ENCODE measurements at regions not wholly inside any gene's neighbourhood (a gene's known extent, or its start where the extent isn't known, plus 50 kb on each side); places are given as distances from the start of the nearest gene placed in this dataset.
A peak's percentile ranks its signal among the peaks of the same experiment; 100 is the strongest.

GRCh38 chr7:45240926-45241325 lies 83.3 kb downstream of the RAMP3 start:
- H3K27me3 ChIP-seq (ENCODE audit: control insufficient read depth, extremely low read depth, insufficient read depth, low read length) = peaks cover 2% of the 10 kb centered on the region
- H4K20me1 ChIP-seq (ENCODE audit: control insufficient read depth, extremely low read depth, insufficient read depth, low read length) = no peaks in the 10 kb centered on the region
- dilution Hi-C loops (cut with MboI; ENCODE audit: extremely low pct_ligation_motif_present, low sequenced_read_pairs) = no loop called here
- H2AFZ ChIP-seq (ENCODE audit: control insufficient read depth, low read length) = no peak overlapping the region
- DNase-seq (ENCODE audit: low read depth, low spot score) (no peak), FAIRE-seq (no peak)
- no peaks in the 10 kb centered on the region for H3K79me2 ChIP-seq (ENCODE audit: control insufficient read depth, insufficient read depth, low read length)
- peaks cover 39% of the 10 kb centered on the region for H3K4me1 ChIP-seq (ENCODE audit: control insufficient read depth, extremely low read depth, insufficient read depth, low read length)
- peak overlapping the region; percentile 26 for H3K4me2 ChIP-seq (ENCODE audit: control insufficient read depth, extremely low read depth, insufficient read depth, low read depth, low read length)
- no peaks in the 10 kb centered on the region for H3K9me3 ChIP-seq (ENCODE audit: control insufficient read depth, low read depth, low read length)
- no peak overlapping the region for H3K4me3 ChIP-seq (ENCODE audit: control insufficient read depth in 2 of 3, extremely low read depth in 1 of 3, insufficient read depth in 2 of 3, low read depth in 1 of 3, low read length in 3 of 3)
- no peak overlapping the region for H3K27ac ChIP-seq (ENCODE audit: control insufficient read depth, insufficient read depth, low read length)
- TF ChIP-seq CTCF (optimal IDR thresholded peaks at IDR 0.05 in 1 of 3, IDR thresholded peaks at IDR 0.05 in 1 of 3, conservative IDR thresholded peaks at IDR 0.05 in 1 of 3; ENCODE audit: extremely low read depth in 1 of 3, insufficient read depth in 2 of 3, low read length in 3 of 3) = no peak
- no peak for TF ChIP-seq EZH2 (IDR thresholded peaks at IDR 0.05; ENCODE audit: low read length)
- H3K36me3 ChIP-seq (ENCODE audit: control insufficient read depth in 2 of 2, extremely low read depth in 1 of 2, insufficient read depth in 2 of 2, low read length in 2 of 2) = no peaks in the 10 kb centered on the region
- no peaks in the 10 kb centered on the region for H3K9me1 ChIP-seq (ENCODE audit: control insufficient read depth, extremely low read depth, insufficient read depth, low read length)
- no peak overlapping the region for H3K9ac ChIP-seq (ENCODE audit: control insufficient read depth, extremely low read depth, insufficient read depth, low read length)

- Histone ChIP-seq H3K4me1 (ENCODE audit: control insufficient read depth, extremely low read depth, insufficient read depth, low read length) (peaks cover 39% of the 10 kb centered on the region), H3K27me3 (ENCODE audit: control insufficient read depth, extremely low read depth, insufficient read depth, low read length) (peaks cover 3% of the 10 kb centered on the region), H3K9me3 (ENCODE audit: control insufficient read depth, low read depth, low read length) (no peaks in the 10 kb centered on the region), H3K4me2 (ENCODE audit: control insufficient read depth, extremely low read depth, insufficient read depth, low read depth, low read length) (peak overlapping the region; percentile 26), H4K20me1 (ENCODE audit: control insufficient read depth, extremely low read depth, insufficient read depth, low read length) (no peaks in the 10 kb centered on the region), H3K9me1 (ENCODE audit: control insufficient read depth, extremely low read depth, insufficient read depth, low read length) (no peaks in the 10 kb centered on the region), H3K9ac (ENCODE audit: control insufficient read depth, extremely low read depth, insufficient read depth, low read length) (no peak overlapping the region), H3K36me3 (ENCODE audit: control insufficient read depth in 2 of 2, extremely low read depth in 1 of 2, insufficient read depth in 2 of 2, low read length in 2 of 2) (no peaks in the 10 kb centered on the region), H3K79me2 (ENCODE audit: control insufficient read depth, insufficient read depth, low read length) (no peaks in the 10 kb centered on the region), H2AFZ (ENCODE audit: control insufficient read depth, low read length) (no peak overlapping the region), H3K27ac (ENCODE audit: control insufficient read depth, insufficient read depth, low read length) (no peak overlapping the region), H3K4me3 (ENCODE audit: control insufficient read depth in 2 of 3, extremely low read depth in 1 of 3, insufficient read depth in 2 of 3, low read depth in 1 of 3, low read length in 3 of 3) (no peak overlapping the region)
- TF ChIP-seq EZH2 (IDR thresholded peaks at IDR 0.05; ENCODE audit: low read length) = no peak
- DNase-seq (ENCODE audit: low read depth, low spot score) (peak; percentile 26), FAIRE-seq (peak; percentile 49)
- dilution Hi-C loops (cut with MboI; ENCODE audit: extremely low pct_ligation_motif_present, low sequenced_read_pairs) = no loop called here
These were observed 83.9 kb downstream of the RAMP3 start for GRCh38 chr7:45241339-45242109.

GRCh38 chr7:45242261-45242660 lies 84.7 kb downstream of the RAMP3 start:
- no peak overlapping the region for H3K4me2 ChIP-seq (ENCODE audit: control insufficient read depth, extremely low read depth, insufficient read depth, low read depth, low read length)
- DNase-seq (ENCODE audit: low read depth, low spot score) = no peak
- H3K9me3 ChIP-seq (ENCODE audit: control insufficient read depth, low read depth, low read length) = no peaks in the 10 kb centered on the region
- H3K9ac ChIP-seq (ENCODE audit: control insufficient read depth, extremely low read depth, insufficient read depth, low read length) = no peak overlapping the region
- H4K20me1 ChIP-seq (ENCODE audit: control insufficient read depth, extremely low read depth, insufficient read depth, low read length) = no peaks in the 10 kb centered on the region
- no peaks in the 10 kb centered on the region for H3K36me3 ChIP-seq (ENCODE audit: control insufficient read depth in 2 of 2, extremely low read depth in 1 of 2, insufficient read depth in 2 of 2, low read length in 2 of 2)
- H3K79me2 ChIP-seq (ENCODE audit: control insufficient read depth, insufficient read depth, low read length) = no peaks in the 10 kb centered on the region
- H3K9me1 ChIP-seq (ENCODE audit: control insufficient read depth, extremely low read depth, insufficient read depth, low read length) = no peaks in the 10 kb centered on the region
- peaks cover 39% of the 10 kb centered on the region for H3K4me1 ChIP-seq (ENCODE audit: control insufficient read depth, extremely low read depth, insufficient read depth, low read length)
- peaks cover 3% of the 10 kb centered on the region for H3K27me3 ChIP-seq (ENCODE audit: control insufficient read depth, extremely low read depth, insufficient read depth, low read length)
- FAIRE-seq = no peak
- H2AFZ ChIP-seq (ENCODE audit: control insufficient read depth, low read length) = no peak overlapping the region
- no peak overlapping the region for H3K4me3 ChIP-seq (ENCODE audit: control insufficient read depth in 2 of 3, extremely low read depth in 1 of 3, insufficient read depth in 2 of 3, low read depth in 1 of 3, low read length in 3 of 3)
- dilution Hi-C loops (cut with MboI; ENCODE audit: extremely low pct_ligation_motif_present, low sequenced_read_pairs) = no loop called here
- TF ChIP-seq EZH2 (IDR thresholded peaks at IDR 0.05; ENCODE audit: low read length) = no peak
- no peak for TF ChIP-seq CTCF (optimal IDR thresholded peaks at IDR 0.05 in 1 of 3, IDR thresholded peaks at IDR 0.05 in 1 of 3, conservative IDR thresholded peaks at IDR 0.05 in 1 of 3; ENCODE audit: extremely low read depth in 1 of 3, insufficient read depth in 2 of 3, low read length in 3 of 3)
- no peak overlapping the region for H3K27ac ChIP-seq (ENCODE audit: control insufficient read depth, insufficient read depth, low read length)

Measured in keratinocyte (primary cell).